ENCODE measurements at regions not wholly inside any gene's neighbourhood (a gene's known extent, or its start where the extent isn't known, plus 50 kb on each side); places are given as distances from the start of the nearest gene placed in this dataset.

DNA sequence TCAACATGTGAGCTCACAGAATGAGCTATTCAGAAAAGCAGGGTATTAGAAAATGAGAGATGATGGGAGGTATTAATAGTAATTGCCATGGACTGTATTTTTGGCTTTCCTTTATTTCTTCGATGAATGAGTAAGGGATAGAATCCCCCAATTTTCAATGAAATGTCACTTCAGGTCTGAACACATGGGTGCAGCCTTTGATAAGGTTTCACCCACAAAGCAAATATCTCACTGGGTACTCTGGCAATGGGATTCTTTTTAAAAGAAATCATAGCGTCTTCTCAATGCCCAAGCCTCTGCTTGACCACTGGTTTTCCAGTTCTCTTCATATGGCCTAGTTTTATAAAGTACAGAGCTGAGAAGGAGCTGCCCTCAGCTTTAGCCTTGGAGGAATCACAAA is 610.5 kb upstream of the FANCL start:
- Histone ChIP-seq H3K27me3 (ENCODE audit: insufficient read depth, low read length) (no peaks in the 10 kb centered on the region), H3K9me3 (ENCODE audit: low read depth, low read length) (no peaks in the 10 kb centered on the region), H3K27ac (ENCODE audit: low read depth, low read length) (no peak overlapping the region), H4K20me1 (ENCODE audit: insufficient read depth, low read length) (no peaks in the 10 kb centered on the region), H2AFZ (ENCODE audit: low read length) (no peak overlapping the region), H3K36me3 (ENCODE audit: insufficient read depth, low read length) (no peaks in the 10 kb centered on the region), H3K4me3 (ENCODE audit: insufficient read depth, low read length) (no peak overlapping the region), H3K4me2 (ENCODE audit: insufficient read depth, low read length) (no peak overlapping the region), H3K79me2 (ENCODE audit: insufficient read depth, low read length) (no peaks in the 10 kb centered on the region), H3K4me1 (ENCODE audit: insufficient read depth, low read length) (no peaks in the 10 kb centered on the region)
- DNase-seq (ENCODE audit: insufficient read length, low spot score, missing footprints) = no peak
- TF ChIP-seq CTCF (IDR thresholded peaks at IDR 0.05; ENCODE audit: extremely low read depth, low read depth, low read length) = no peak

- no peak for DNase-seq (ENCODE audit: insufficient read length, low spot score, missing footprints)
- no peaks in the 10 kb centered on the region for H3K4me1 ChIP-seq (ENCODE audit: insufficient read depth, low read length)
- H3K4me2 ChIP-seq (ENCODE audit: insufficient read depth, low read length) = no peak overlapping the region
- H2AFZ ChIP-seq (ENCODE audit: low read length) = no peak overlapping the region
- H3K27me3 ChIP-seq (ENCODE audit: insufficient read depth, low read length) = no peaks in the 10 kb centered on the region
- no peak overlapping the region for H3K4me3 ChIP-seq (ENCODE audit: insufficient read depth, low read length)
- no peak overlapping the region for H3K27ac ChIP-seq (ENCODE audit: low read depth, low read length)
- no peaks in the 10 kb centered on the region for H3K36me3 ChIP-seq (ENCODE audit: insufficient read depth, low read length)
- no peaks in the 10 kb centered on the region for H3K79me2 ChIP-seq (ENCODE audit: insufficient read depth, low read length)
- H3K9me3 ChIP-seq (ENCODE audit: low read depth, low read length) = no peaks in the 10 kb centered on the region
- no peak for TF ChIP-seq CTCF (IDR thresholded peaks at IDR 0.05; ENCODE audit: extremely low read depth, low read depth, low read length)
- no peaks in the 10 kb centered on the region for H4K20me1 ChIP-seq (ENCODE audit: insufficient read depth, low read length)
These were observed 603.9 kb upstream of the FANCL start for GRCh38 chr2:58845011-58845410.

- Histone ChIP-seq H3K9me3 (ENCODE audit: low read depth, low read length) (no peaks in the 10 kb centered on the region), H3K36me3 (ENCODE audit: insufficient read depth, low read length) (no peaks in the 10 kb centered on the region), H3K4me3 (ENCODE audit: insufficient read depth, low read length) (no peak overlapping the region), H3K4me2 (ENCODE audit: insufficient read depth, low read length) (no peak overlapping the region), H4K20me1 (ENCODE audit: insufficient read depth, low read length) (no peaks in the 10 kb centered on the region), H2AFZ (ENCODE audit: low read length) (no peak overlapping the region), H3K4me1 (ENCODE audit: insufficient read depth, low read length) (no peaks in the 10 kb centered on the region), H3K27ac (ENCODE audit: low read depth, low read length) (no peak overlapping the region), H3K79me2 (ENCODE audit: insufficient read depth, low read length) (no peaks in the 10 kb centered on the region), H3K27me3 (ENCODE audit: insufficient read depth, low read length) (no peaks in the 10 kb centered on the region)
- TF ChIP-seq CTCF (IDR thresholded peaks at IDR 0.05; ENCODE audit: extremely low read depth, low read depth, low read length) = no peak
- DNase-seq (ENCODE audit: insufficient read length, low spot score, missing footprints) = no peak
These were observed 601.5 kb upstream of the FANCL start for GRCh38 chr2:58842501-58843155.

- no peak for DNase-seq (ENCODE audit: insufficient read length, low spot score, missing footprints)
- Histone ChIP-seq H3K36me3 (ENCODE audit: insufficient read depth, low read length) (no peaks in the 10 kb centered on the region), H3K27ac (ENCODE audit: low read depth, low read length) (no peak overlapping the region), H3K4me1 (ENCODE audit: insufficient read depth, low read length) (no peaks in the 10 kb centered on the region), H3K27me3 (ENCODE audit: insufficient read depth, low read length) (no peaks in the 10 kb centered on the region), H2AFZ (ENCODE audit: low read length) (no peak overlapping the region), H3K79me2 (ENCODE audit: insufficient read depth, low read length) (no peaks in the 10 kb centered on the region), H3K4me3 (ENCODE audit: insufficient read depth, low read length) (no peak overlapping the region), H3K9me3 (ENCODE audit: low read depth, low read length) (peaks cover 2% of the 10 kb centered on the region), H4K20me1 (ENCODE audit: insufficient read depth, low read length) (no peaks in the 10 kb centered on the region), H3K4me2 (ENCODE audit: insufficient read depth, low read length) (no peak overlapping the region)
- no peak for TF ChIP-seq CTCF (IDR thresholded peaks at IDR 0.05; ENCODE audit: extremely low read depth, low read depth, low read length)
These were observed 593.3 kb upstream of the FANCL start for GRCh38 chr2:58834404-58834803.

Measured in osteoblast (primary cell).